Activated naive CD4-positive, alpha-beta T cell treated with anti-CD3 and anti-CD28 coated beads, Interleukin-2, amount 10 ng/mL, durations not matched to agents 7 days and 5 days (primary cell): ENCODE measurements at regions not wholly inside any gene's neighbourhood (a gene's known extent, or its start where the extent isn't known, plus 50 kb on each side); places are given as distances from the start of the nearest gene placed in this dataset.

ENCODE experiments used
- CTCF ChIA-PET: fragments of 350-600 bp; sonication (Branson Sonifier 250); formaldehyde crosslinking; loops from one replicate; lab custom pipeline; 2021; ENCODE audit warnings: antibody characterized with exemption; lab: Charles Lee
- DNase-seq: peaks from one replicate; pipeline ENCODE4 v3.0.0-alpha.2; 2020
- H3K27ac Mint-ChIP-seq: one replicate; pipeline ENCODE4 v1.8.0; 2021; ENCODE audit warnings: mild to moderate bottlenecking, moderate library complexity, mixed read lengths
- H3K27me3 Mint-ChIP-seq: one replicate; pipeline ENCODE4 v1.8.0; 2021; ENCODE audit warnings: mild to moderate bottlenecking, mixed read lengths
- H3K36me3 Mint-ChIP-seq: one replicate; pipeline ENCODE4 v1.8.0; 2021; ENCODE audit warnings: mixed read lengths
- H3K4me1 Mint-ChIP-seq: one replicate; pipeline ENCODE4 v1.8.0; 2021; ENCODE audit warnings: mixed read lengths
- H3K4me3 Mint-ChIP-seq: one replicate; pipeline ENCODE4 v1.8.0; 2021; ENCODE audit warnings: mild to moderate bottlenecking, moderate library complexity, mixed read lengths
- H3K9me3 Mint-ChIP-seq: one replicate; pipeline ENCODE4 v1.8.0; 2021; ENCODE audit warnings: mixed read lengths

GRCh38 chr22:34886391-34886790, 179.6 kb upstream of the ISX start:
- H3K27ac Mint-ChIP-seq: no peak overlapping the region
- DNase-seq: no peak
- no peaks in the 10 kb centered on the region for H3K36me3 Mint-ChIP-seq
- CTCF ChIA-PET: no interaction called here
- H3K27me3 Mint-ChIP-seq: no peaks in the 10 kb centered on the region
- H3K9me3 Mint-ChIP-seq: peaks cover 14% of the 10 kb centered on the region
- H3K4me1 Mint-ChIP-seq: no peaks in the 10 kb centered on the region
- no peak overlapping the region for H3K4me3 Mint-ChIP-seq

- H3K27ac Mint-ChIP-seq: no peak overlapping the region
- H3K27me3 Mint-ChIP-seq: no peaks in the 10 kb centered on the region
- H3K9me3 Mint-ChIP-seq: peaks cover 16% of the 10 kb centered on the region
- CTCF ChIA-PET: no interaction called here
- H3K4me1 Mint-ChIP-seq: no peaks in the 10 kb centered on the region
- no peak for DNase-seq
- no peaks in the 10 kb centered on the region for H3K36me3 Mint-ChIP-seq
- no peak overlapping the region for H3K4me3 Mint-ChIP-seq
Observed at GRCh38 chr22:34886812-34887211, 179.1 kb upstream of the ISX start.

GRCh38 chr22:34897126-34897525, 168.8 kb upstream of the ISX start:
- no peak overlapping the region for H3K27ac Mint-ChIP-seq
- H3K9me3 Mint-ChIP-seq: peaks cover 6% of the 10 kb centered on the region
- H3K4me1 Mint-ChIP-seq: no peaks in the 10 kb centered on the region
- CTCF ChIA-PET: no interaction called here
- no peaks in the 10 kb centered on the region for H3K27me3 Mint-ChIP-seq
- no peak for DNase-seq
- no peak overlapping the region for H3K4me3 Mint-ChIP-seq
- H3K36me3 Mint-ChIP-seq: no peaks in the 10 kb centered on the region

GRCh38 chr22:34902335-34902734, 163.6 kb upstream of the ISX start:
- Mint-ChIP-seq H3K27ac (no peak overlapping the region), H3K27me3 (no peaks in the 10 kb centered on the region), H3K4me1 (no peaks in the 10 kb centered on the region), H3K9me3 (peaks cover 4% of the 10 kb centered on the region), H3K4me3 (no peak overlapping the region), H3K36me3 (no peaks in the 10 kb centered on the region)
- CTCF ChIA-PET: no interaction called here
- no peak for DNase-seq

GRCh38 chr22:34903416-34903815, 162.5 kb upstream of the ISX start:
- CTCF ChIA-PET: no interaction called here
- no peaks in the 10 kb centered on the region for H3K27me3 Mint-ChIP-seq
- DNase-seq: no peak
- no peak overlapping the region for H3K27ac Mint-ChIP-seq
- H3K4me1 Mint-ChIP-seq: no peaks in the 10 kb centered on the region
- peaks cover 4% of the 10 kb centered on the region for H3K9me3 Mint-ChIP-seq
- H3K36me3 Mint-ChIP-seq: no peaks in the 10 kb centered on the region
- no peak overlapping the region for H3K4me3 Mint-ChIP-seq

- H3K9me3 Mint-ChIP-seq: no peaks in the 10 kb centered on the region
- H3K27ac Mint-ChIP-seq: no peak overlapping the region
- DNase-seq: no peak
- CTCF ChIA-PET: no interaction called here
- no peak overlapping the region for H3K4me3 Mint-ChIP-seq
- no peaks in the 10 kb centered on the region for H3K36me3 Mint-ChIP-seq
- H3K27me3 Mint-ChIP-seq: no peaks in the 10 kb centered on the region
- no peaks in the 10 kb centered on the region for H3K4me1 Mint-ChIP-seq
Observed at GRCh38 chr22:34904486-34904885, 161.5 kb upstream of the ISX start.

- no peak overlapping the region for H3K27ac Mint-ChIP-seq
- H3K27me3 Mint-ChIP-seq: no peaks in the 10 kb centered on the region
- no peak overlapping the region for H3K4me3 Mint-ChIP-seq
- no peaks in the 10 kb centered on the region for H3K4me1 Mint-ChIP-seq
- no peak for DNase-seq
- H3K36me3 Mint-ChIP-seq: no peaks in the 10 kb centered on the region
- CTCF ChIA-PET: no interaction called here
- no peaks in the 10 kb centered on the region for H3K9me3 Mint-ChIP-seq
Observed at GRCh38 chr22:34913826-34914225, 152.1 kb upstream of the ISX start.

GRCh38 chr22:34914846-34915245, 151.1 kb upstream of the ISX start:
- Mint-ChIP-seq H3K27ac (no peak overlapping the region), H3K4me1 (no peaks in the 10 kb centered on the region), H3K27me3 (no peaks in the 10 kb centered on the region), H3K36me3 (no peaks in the 10 kb centered on the region), H3K4me3 (no peak overlapping the region), H3K9me3 (no peaks in the 10 kb centered on the region)
- DNase-seq: no peak
- CTCF ChIA-PET: no interaction called here

- Mint-ChIP-seq H3K36me3 (no peaks in the 10 kb centered on the region), H3K27me3 (no peaks in the 10 kb centered on the region), H3K9me3 (no peaks in the 10 kb centered on the region), H3K4me3 (no peak overlapping the region), H3K27ac (no peak overlapping the region), H3K4me1 (no peaks in the 10 kb centered on the region)
- DNase-seq: no peak
- CTCF ChIA-PET: no interaction called here
Observed at GRCh38 chr22:34917239-34917638, 148.7 kb upstream of the ISX start.

GRCh38 chr22:34931026-34931425, 134.9 kb upstream of the ISX start:
- no peak overlapping the region for H3K27ac Mint-ChIP-seq
- CTCF ChIA-PET: no interaction called here
- H3K4me3 Mint-ChIP-seq: no peak overlapping the region
- H3K4me1 Mint-ChIP-seq: no peaks in the 10 kb centered on the region
- peaks cover 5% of the 10 kb centered on the region for H3K9me3 Mint-ChIP-seq
- H3K36me3 Mint-ChIP-seq: no peaks in the 10 kb centered on the region
- no peaks in the 10 kb centered on the region for H3K27me3 Mint-ChIP-seq
- no peak for DNase-seq

GRCh38 chr22:34934261-34934660, 131.7 kb upstream of the ISX start:
- H3K9me3 Mint-ChIP-seq: peaks cover 1% of the 10 kb centered on the region
- DNase-seq: no peak
- H3K27ac Mint-ChIP-seq: no peak overlapping the region
- CTCF ChIA-PET: no interaction called here
- no peak overlapping the region for H3K4me3 Mint-ChIP-seq
- no peaks in the 10 kb centered on the region for H3K36me3 Mint-ChIP-seq
- H3K27me3 Mint-ChIP-seq: no peaks in the 10 kb centered on the region
- no peaks in the 10 kb centered on the region for H3K4me1 Mint-ChIP-seq

- Mint-ChIP-seq H3K36me3 (no peaks in the 10 kb centered on the region), H3K4me3 (no peak overlapping the region), H3K27ac (no peak overlapping the region), H3K27me3 (no peaks in the 10 kb centered on the region), H3K4me1 (no peaks in the 10 kb centered on the region), H3K9me3 (peaks cover 2% of the 10 kb centered on the region)
- CTCF ChIA-PET: no interaction called here
- no peak for DNase-seq
Observed at GRCh38 chr22:34943830-34944229, 122.1 kb upstream of the ISX start.

GRCh38 chr22:34946339-34946985, 119.5 kb upstream of the ISX start:
- H3K27me3 Mint-ChIP-seq: no peaks in the 10 kb centered on the region
- no peak overlapping the region for H3K4me3 Mint-ChIP-seq
- CTCF ChIA-PET: no interaction called here
- no peaks in the 10 kb centered on the region for H3K4me1 Mint-ChIP-seq
- no peaks in the 10 kb centered on the region for H3K36me3 Mint-ChIP-seq
- no peaks in the 10 kb centered on the region for H3K9me3 Mint-ChIP-seq
- no peak overlapping the region for H3K27ac Mint-ChIP-seq
- no peak for DNase-seq

GRCh38 chr22:34950489-34950888, 115.5 kb upstream of the ISX start:
- Mint-ChIP-seq H3K4me3 (no peak overlapping the region), H3K36me3 (no peaks in the 10 kb centered on the region), H3K4me1 (no peaks in the 10 kb centered on the region), H3K9me3 (no peaks in the 10 kb centered on the region), H3K27me3 (no peaks in the 10 kb centered on the region), H3K27ac (no peak overlapping the region)
- CTCF ChIA-PET: no interaction called here
- no peak for DNase-seq

- Mint-ChIP-seq H3K4me3 (no peak overlapping the region), H3K9me3 (no peaks in the 10 kb centered on the region), H3K36me3 (no peaks in the 10 kb centered on the region), H3K4me1 (no peaks in the 10 kb centered on the region), H3K27me3 (no peaks in the 10 kb centered on the region), H3K27ac (no peak overlapping the region)
- CTCF ChIA-PET: no interaction called here
- no peak for DNase-seq
Observed at GRCh38 chr22:34951212-34951611, 114.7 kb upstream of the ISX start.

- Mint-ChIP-seq H3K27me3 (no peaks in the 10 kb centered on the region), H3K9me3 (peaks cover 3% of the 10 kb centered on the region), H3K4me1 (no peaks in the 10 kb centered on the region), H3K4me3 (no peak overlapping the region), H3K36me3 (no peaks in the 10 kb centered on the region), H3K27ac (no peak overlapping the region)
- DNase-seq: no peak
- CTCF ChIA-PET: no interaction called here
Observed at GRCh38 chr22:34960005-34960404, 106.0 kb upstream of the ISX start.
